ENCODE measurements at regions not wholly inside any gene's neighbourhood (a gene's known extent, or its start where the extent isn't known, plus 50 kb on each side); places are given as distances from the start of the nearest gene placed in this dataset.

DNA sequence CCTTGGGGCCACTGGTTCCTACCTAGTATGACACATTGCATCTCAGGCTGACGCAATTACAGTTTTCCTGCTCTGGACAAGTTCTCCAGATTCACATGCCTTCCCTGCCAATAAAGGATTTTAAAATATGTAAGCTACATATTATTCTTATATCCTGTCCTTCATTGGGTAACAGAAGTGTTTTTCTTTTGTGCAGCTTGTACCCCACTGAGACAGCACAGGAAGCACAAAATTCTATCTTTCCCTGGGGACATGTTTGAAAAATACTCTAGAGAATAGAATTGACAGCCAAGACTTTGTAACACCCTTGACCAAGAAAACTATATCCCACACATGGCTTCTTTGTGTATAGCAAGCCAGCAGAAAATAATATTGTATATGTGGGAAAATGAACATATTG is 456.8 kb downstream of the MAFB start:
- ChIA-PET CTCF (interaction anchor here (0.8 kb wide), 1 partner anchor 33 kb away, joined by 3 read pairs; no protein-coding TSS in a partner anchor), POLR2A (no interaction called here)
- TF ChIP-seq, protein P1, sequence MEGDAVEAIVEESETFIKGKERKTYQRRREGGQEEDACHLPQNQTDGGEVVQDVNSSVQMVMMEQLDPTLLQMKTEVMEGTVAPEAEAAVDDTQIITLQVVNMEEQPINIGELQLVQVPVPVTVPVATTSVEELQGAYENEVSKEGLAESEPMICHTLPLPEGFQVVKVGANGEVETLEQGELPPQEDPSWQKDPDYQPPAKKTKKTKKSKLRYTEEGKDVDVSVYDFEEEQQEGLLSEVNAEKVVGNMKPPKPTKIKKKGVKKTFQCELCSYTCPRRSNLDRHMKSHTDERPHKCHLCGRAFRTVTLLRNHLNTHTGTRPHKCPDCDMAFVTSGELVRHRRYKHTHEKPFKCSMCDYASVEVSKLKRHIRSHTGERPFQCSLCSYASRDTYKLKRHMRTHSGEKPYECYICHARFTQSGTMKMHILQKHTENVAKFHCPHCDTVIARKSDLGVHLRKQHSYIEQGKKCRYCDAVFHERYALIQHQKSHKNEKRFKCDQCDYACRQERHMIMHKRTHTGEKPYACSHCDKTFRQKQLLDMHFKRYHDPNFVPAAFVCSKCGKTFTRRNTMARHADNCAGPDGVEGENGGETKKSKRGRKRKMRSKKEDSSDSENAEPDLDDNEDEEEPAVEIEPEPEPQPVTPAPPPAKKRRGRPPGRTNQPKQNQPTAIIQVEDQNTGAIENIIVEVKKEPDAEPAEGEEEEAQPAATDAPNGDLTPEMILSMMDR (IDR thresholded peaks at IDR 0.05; ENCODE audit: control extremely low read depth, extremely low read depth, low read depth, missing control alignments), result no peak
- no peak for DNase-seq (ENCODE audit: extremely low spot score)

DNA sequence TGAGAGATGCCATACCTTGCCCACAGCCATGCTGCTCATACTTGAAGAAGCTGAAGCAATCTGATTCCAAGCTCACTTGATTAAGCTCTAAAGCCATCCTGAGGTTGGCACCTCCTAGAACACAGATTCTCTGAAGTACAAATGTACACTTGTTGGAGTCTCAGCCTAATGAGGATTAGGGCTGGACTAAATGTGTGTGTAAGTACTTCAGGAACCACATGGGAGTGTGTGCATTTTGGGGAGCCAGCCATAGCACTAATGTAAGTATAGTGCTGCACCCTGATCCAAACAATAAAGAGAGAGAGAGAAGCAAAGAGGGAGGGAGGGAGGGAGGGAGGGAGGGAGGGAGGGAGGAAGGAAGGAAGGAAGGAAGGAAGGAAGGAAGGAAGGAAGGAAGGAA is 458.6 kb downstream of the MAFB start:
- CTCF ChIA-PET, result no interaction called here
- TF ChIP-seq, protein P1 (IDR thresholded peaks at IDR 0.05; ENCODE audit: control extremely low read depth, extremely low read depth, low read depth, missing control alignments), result no peak
- no peak for DNase-seq (ENCODE audit: extremely low spot score)
- POLR2A ChIA-PET, result no interaction called here

DNA sequence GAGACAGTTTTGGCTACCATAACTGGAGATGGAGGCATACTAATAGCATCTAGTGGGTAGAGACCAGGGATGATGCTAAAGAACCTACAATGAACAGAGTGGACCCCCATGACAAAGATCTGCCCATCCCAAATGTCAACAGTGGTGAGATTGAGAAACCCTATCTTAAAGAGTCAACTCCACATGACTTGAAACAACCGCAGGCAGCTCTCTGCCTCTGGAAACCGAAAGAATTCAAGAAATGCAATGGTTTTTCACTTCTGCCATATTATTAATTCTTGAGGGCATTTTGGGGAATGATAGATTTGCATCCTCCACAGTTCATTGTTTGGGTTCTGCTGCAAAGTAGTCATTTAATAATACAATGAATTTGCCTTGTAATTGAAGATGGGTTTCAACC is 463.4 kb downstream of the MAFB start:
- DNase-seq (ENCODE audit: extremely low spot score), result no peak
- TF ChIP-seq, protein P1 (IDR thresholded peaks at IDR 0.05; ENCODE audit: control extremely low read depth, extremely low read depth, low read depth, missing control alignments), result no peak
- POLR2A ChIA-PET, result no interaction called here
- CTCF ChIA-PET, result no interaction called here

DNA sequence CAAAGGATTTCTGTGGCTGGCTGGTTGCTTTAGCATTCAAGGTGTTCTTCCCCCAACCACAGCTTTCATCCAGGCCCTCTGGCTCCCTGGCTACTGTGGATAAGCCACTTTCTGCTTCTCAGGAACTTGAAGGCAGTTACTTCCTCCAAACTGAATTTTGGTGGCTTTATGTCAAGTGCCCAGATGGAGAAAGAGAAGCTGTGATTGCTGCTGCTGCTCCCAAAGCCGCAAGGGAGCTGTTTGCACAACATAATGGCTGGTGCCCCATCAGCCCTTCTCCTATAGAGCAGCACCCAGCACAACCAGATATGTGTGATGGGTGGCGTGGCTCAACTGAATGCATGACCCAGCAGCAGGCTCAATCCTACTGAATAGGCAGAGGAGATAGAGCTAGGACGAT is 465.2 kb downstream of the MAFB start:
- DNase-seq (ENCODE audit: extremely low spot score), result no peak
- POLR2A ChIA-PET, result no interaction called here
- TF ChIP-seq, protein P1 (IDR thresholded peaks at IDR 0.05; ENCODE audit: control extremely low read depth, extremely low read depth, low read depth, missing control alignments), result no peak
- CTCF ChIA-PET, result no interaction called here

DNA sequence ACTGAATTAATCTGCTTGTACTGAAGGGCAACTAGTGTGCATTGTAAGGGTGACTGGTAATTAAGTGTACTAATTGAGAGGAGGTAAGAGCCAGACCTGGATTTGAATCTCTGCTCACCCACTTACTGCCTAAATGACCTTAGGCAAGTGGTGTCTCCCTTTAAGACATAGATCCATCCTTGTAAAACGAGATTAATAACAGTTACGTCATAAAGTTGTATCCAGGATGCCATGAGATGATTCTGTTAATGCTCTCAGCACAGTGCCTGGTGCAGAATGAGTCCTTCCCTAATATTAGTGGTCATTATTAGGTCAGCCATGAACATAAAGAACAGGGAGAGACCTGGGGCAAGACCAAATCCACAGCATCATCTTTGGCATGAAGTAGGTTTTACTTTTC is 470.1 kb downstream of the MAFB start:
- POLR2A ChIA-PET, result no interaction called here
- no peak for DNase-seq (ENCODE audit: extremely low spot score)
- TF ChIP-seq, protein P1 (IDR thresholded peaks at IDR 0.05; ENCODE audit: control extremely low read depth, extremely low read depth, low read depth, missing control alignments), result no peak
- CTCF ChIA-PET, result no interaction called here

DNA sequence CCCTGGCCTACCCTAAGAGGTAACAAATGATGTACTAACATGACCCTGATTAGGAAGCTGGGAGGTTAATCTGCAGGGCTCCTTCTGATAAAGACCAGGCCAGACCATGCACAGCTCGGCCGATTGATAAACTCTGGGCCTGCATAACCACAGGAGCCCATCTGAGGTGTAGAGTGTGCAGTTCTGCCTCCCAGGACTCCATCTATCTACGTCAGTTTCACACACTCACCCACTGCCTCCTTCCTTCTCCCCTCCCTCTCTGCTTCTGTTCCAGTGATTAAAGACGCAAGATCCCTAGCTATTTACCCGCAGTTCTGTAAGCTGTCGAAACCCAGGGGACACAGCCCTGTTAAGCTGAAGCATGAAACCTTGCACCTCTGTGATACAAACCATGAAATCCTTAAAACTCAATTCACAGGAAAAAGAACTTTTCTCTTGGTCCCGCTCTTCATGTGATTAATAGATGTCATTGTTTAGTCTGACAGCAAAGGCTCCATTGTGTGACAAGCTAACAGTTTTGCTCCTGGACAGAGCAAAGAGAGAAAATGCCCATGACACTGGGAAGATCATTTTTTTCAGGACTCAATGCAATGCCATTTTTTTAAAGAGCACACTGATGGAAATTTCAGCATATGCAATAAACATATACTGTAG is 470.6 kb downstream of the MAFB start:
- DNase-seq (ENCODE audit: extremely low spot score), result no peak
- POLR2A ChIA-PET, result no interaction called here
- TF ChIP-seq, protein P1 (IDR thresholded peaks at IDR 0.05; ENCODE audit: control extremely low read depth, extremely low read depth, low read depth, missing control alignments), result no peak
- CTCF ChIA-PET, result no interaction called here

All from GM10248 (cell line).